MCF 10A (cell line): ENCODE measurements at regions not wholly inside any gene's neighbourhood (a gene's known extent, or its start where the extent isn't known, plus 50 kb on each side); places are given as distances from the start of the nearest gene placed in this dataset.

Experiments
- BruUV-seq: library from RNA; stranded (reverse); fragments of 400-500 nt; replicated peaks from 2 replicates; lab custom pipeline; 2021; lab: Mats Ljungman, UMichigan
- CTCF ChIA-PET: fragments of 300-600 bp; sonication (Branson Sonifier 250); formaldehyde crosslinking; extraction: SDS; loops from one replicate; lab custom pipeline; 2021; ENCODE audit warnings: antibody characterized with exemption, inconsistent platforms; lab: Yijun Ruan, JAX
- POLR2A ChIA-PET: fragments of 300-600, 350-650 bp; sonication (Branson Sonifier 250); formaldehyde crosslinking; extraction: SDS; loops from one replicate; lab custom pipeline; 2020; ENCODE audit warnings: antibody characterized with exemption, inconsistent platforms; lab: Yijun Ruan, JAX
- DNase-seq: peaks from one replicate; pipeline ENCODE4 v3.0.0-alpha.2; 2018; ENCODE audit not compliant: unreplicated experiment
- H3K27ac Mint-ChIP-seq: one replicate; pipeline ENCODE4 v1.8.0; 2022; ENCODE audit warnings: mild to moderate bottlenecking, low read depth, mixed read lengths; ENCODE audit not compliant: unreplicated experiment
- H3K27me3 Mint-ChIP-seq: one replicate; pipeline ENCODE4 v1.8.0; 2022; ENCODE audit warnings: mixed read lengths; ENCODE audit not compliant: insufficient read depth, unreplicated experiment
- H3K36me3 Mint-ChIP-seq: one replicate; pipeline ENCODE4 v1.8.0; 2022; ENCODE audit warnings: mild to moderate bottlenecking, moderate library complexity, mixed read lengths; ENCODE audit not compliant: insufficient read depth, unreplicated experiment
- H3K4me1 Mint-ChIP-seq: one replicate; pipeline ENCODE4 v1.8.0; 2022; ENCODE audit warnings: mixed read lengths; ENCODE audit not compliant: insufficient read depth, unreplicated experiment
- H3K4me3 Mint-ChIP-seq: one replicate; pipeline ENCODE4 v1.8.0; 2022; ENCODE audit warnings: mild to moderate bottlenecking, moderate library complexity, mixed read lengths; ENCODE audit not compliant: unreplicated experiment
- H3K9me3 Mint-ChIP-seq: one replicate; pipeline ENCODE4 v1.8.0; 2022; ENCODE audit warnings: mixed read lengths; ENCODE audit not compliant: unreplicated experiment
- CTCF ChIP-seq: fragments of 200-600 bp; IDR thresholded peaks from one replicate; pipeline ENCODE4 v1.8.0; 2022; ENCODE audit warnings: antibody characterized with exemption, mild to moderate bottlenecking; ENCODE audit not compliant: unreplicated experiment
- intact Hi-C: fragments of 100-400 bp; cut with micrococcal nuclease; formaldehyde crosslinking; loops from 2 replicates; pipeline ENCODE4 v1.14.1; 2022

- Mint-ChIP-seq H3K4me3 (no peak overlapping the region), H3K27ac (no peak overlapping the region)
- CTCF ChIA-PET: interaction anchor here (0.6 to 0.8 kb wide), 2 partner anchors 20 to 249 kb away, joined by 3 read pairs; no protein-coding TSS in a partner anchor
These were observed 138.7 kb downstream of the ZNF365 start for GRCh38 chr10:62512732-62513475.

GRCh38 chr10:62514079-62514693 is 140.0 kb downstream of the ZNF365 start:
- ChIA-PET CTCF (interaction anchor here (1.0 to 1.3 kb wide), 2 partner anchors 14 to 21 kb away, joined by 3 to 4 read pairs; no protein-coding TSS in a partner anchor), POLR2A (no interaction called here)
- BruUV-seq: no TSS peak
- no peak for DNase-seq
- TF ChIP-seq CTCF: no peak
- no peaks in the 10 kb centered on the region for H3K36me3 Mint-ChIP-seq
- no peaks in the 10 kb centered on the region for H3K9me3 Mint-ChIP-seq
- intact Hi-C loops: no loop called here
- H3K27me3 Mint-ChIP-seq: peaks cover 8% of the 10 kb centered on the region
- H3K4me3 Mint-ChIP-seq: no peak overlapping the region
- H3K27ac Mint-ChIP-seq: no peak overlapping the region
- peaks cover 8% of the 10 kb centered on the region for H3K4me1 Mint-ChIP-seq

More at GRCh38 chr10:62512732-62513475, 138.7 kb downstream of the ZNF365 start:
- TF ChIP-seq CTCF: no peak
- DNase-seq: no peak
- Mint-ChIP-seq H3K36me3 (no peaks in the 10 kb centered on the region), H3K4me1 (peaks cover 8% of the 10 kb centered on the region), H3K9me3 (no peaks in the 10 kb centered on the region), H3K27me3 (peaks cover 8% of the 10 kb centered on the region)
- POLR2A ChIA-PET: no interaction called here
- no TSS peak for BruUV-seq
- intact Hi-C loops: no loop called here

- CTCF ChIA-PET: interaction anchor here (0.7 kb wide), 3 partner anchors 101 to 531 kb away, joined by 3 read pairs; no protein-coding TSS in a partner anchor
- Mint-ChIP-seq H3K9me3 (no peaks in the 10 kb centered on the region), H3K4me1 (peaks cover 8% of the 10 kb centered on the region), H3K4me3 (no peak overlapping the region), H3K27ac (no peak overlapping the region), H3K36me3 (no peaks in the 10 kb centered on the region), H3K27me3 (peaks cover 8% of the 10 kb centered on the region)
- intact Hi-C loops: no loop called here
- BruUV-seq: no TSS peak
- POLR2A ChIA-PET: no interaction called here
- no peak for DNase-seq
- no peak for TF ChIP-seq CTCF
These were observed 143.1 kb downstream of the ZNF365 start for GRCh38 chr10:62517252-62517651.

GRCh38 chr10:62527019-62527827 is 153.1 kb downstream of the ZNF365 start:
- Mint-ChIP-seq H3K9me3 (peaks cover 7% of the 10 kb centered on the region), H3K4me1 (no peaks in the 10 kb centered on the region), H3K27me3 (no peaks in the 10 kb centered on the region), H3K36me3 (no peaks in the 10 kb centered on the region), H3K4me3 (no peak overlapping the region), H3K27ac (no peak overlapping the region)
- POLR2A ChIA-PET: interaction anchor here (0.7 kb wide), 1 partner anchor 19 kb away, joined by 3 read pairs; no protein-coding TSS in a partner anchor
- TF ChIP-seq CTCF: no peak
- DNase-seq: no peak
- CTCF ChIA-PET: no interaction called here
- intact Hi-C loops: no loop called here
- BruUV-seq: no TSS peak
